DMS153 (cell line): ENCODE measurements at regions not wholly inside any gene's neighbourhood (a gene's known extent, or its start where the extent isn't known, plus 50 kb on each side); places are given as distances from the start of the nearest gene placed in this dataset.

Experiments
- DNase-seq: peaks from one replicate; lab custom pipeline; 2025; lab: John Stamatoyannopoulos, UW

DNA sequence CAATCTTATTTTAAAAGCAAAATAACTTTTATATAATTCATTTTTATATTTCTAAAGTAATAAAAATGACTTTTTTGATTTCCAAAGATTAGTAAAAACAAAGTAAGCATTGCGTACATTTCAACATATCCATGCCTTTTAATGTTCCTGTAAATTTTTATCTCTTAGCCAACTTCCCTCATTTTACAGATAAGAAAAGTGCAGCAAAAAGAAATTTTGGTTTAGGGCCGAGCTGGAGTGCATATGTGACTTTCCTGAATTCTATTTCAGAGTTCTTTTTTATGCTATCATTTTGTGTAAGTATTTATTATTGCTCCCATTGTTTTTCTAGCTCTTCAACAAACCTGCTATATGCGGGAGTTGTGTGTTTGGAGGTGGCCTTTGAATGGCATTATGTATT, 195.3 kb downstream of the NHLRC3 start:
- DNase-seq, result no peak

DNA sequence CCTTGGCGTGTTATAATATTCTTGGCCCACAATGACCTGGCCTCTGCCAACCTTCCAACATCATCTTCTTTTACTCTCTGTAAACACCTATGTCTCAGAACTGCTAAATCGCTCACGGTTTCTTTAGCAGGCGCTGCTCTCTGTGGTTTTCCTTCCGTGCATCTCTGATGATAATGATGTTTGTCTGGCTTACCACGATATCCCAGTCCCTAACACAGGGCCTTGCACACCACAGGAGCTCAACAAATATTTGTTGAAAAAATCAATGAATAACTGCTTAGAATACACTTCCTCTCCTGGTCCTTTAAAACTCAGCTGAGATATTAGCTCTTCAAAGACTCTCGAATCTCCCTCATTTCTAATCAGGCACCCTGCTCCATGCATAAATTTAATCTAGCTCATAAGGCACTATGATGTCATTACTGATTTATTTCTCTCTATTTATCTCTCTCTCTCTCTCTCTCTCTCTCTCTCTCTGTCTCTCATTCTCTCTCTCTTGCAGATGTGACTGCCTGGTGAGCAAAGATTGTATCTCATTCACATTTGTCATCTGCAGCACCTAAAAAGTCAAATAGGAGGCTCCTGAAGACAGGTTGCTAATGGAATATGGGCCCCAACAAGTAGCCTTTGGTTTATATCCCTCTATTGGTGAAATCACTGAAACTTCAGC, 206.4 kb downstream of the NHLRC3 start:
- peak; percentile 66 for DNase-seq

DNA sequence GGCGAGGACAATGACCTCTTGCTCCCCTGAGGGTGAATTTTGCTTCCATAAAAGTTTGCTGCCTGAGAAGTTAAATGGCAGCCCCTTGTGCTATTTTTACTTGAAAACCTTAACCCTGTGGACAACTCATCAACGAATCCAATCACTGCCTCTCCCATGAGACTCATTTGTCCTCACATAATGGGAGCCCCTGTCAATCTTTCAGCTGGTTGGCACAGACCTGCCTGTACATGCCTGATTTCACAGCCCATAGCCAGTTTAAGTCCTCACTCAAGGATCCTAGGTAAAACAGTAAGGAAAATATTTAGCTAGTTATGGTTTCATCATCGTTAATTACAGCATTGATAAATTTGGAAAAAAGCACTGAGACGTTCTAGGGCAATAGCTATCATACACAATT, 207.4 kb downstream of the NHLRC3 start:
- DNase-seq, result peak; percentile 78

DNA sequence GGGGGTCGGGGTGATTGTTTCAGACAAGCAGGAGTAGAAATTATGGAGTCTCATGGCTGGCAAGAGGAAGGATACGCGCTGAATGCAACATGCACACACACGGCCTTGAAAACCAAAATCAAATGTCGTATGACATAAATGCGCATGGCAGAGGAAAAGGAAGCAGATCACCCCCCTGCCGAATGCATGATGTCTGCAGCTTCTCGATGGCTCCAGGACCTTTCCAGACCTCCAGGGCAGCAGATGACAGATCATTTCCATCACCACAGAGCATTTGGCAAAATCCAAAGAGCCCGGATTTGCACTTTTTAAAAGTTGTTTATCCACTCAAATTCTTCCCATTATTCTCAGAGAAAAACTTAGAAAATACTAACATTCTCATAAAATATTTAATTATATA, 211.7 kb downstream of the NHLRC3 start:
- no peak for DNase-seq

DNA sequence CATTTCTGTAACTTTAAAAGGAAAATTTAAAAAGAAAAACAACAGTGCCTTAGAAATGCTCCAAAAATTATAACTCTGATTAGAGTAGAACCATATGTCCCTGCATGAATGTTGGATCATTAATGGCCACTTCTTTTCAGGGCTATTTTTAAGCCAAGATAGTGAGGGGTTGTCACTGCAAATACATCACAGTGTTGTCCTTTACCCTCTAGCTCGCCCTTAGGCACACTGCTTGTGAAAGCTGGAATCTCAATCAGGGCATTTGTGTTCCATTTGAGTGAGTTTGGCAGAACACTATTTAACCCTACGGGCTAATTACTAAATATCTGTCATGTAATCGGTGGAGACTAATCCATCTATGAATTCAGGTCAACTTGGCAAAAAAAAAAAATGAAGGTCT, 212.2 kb downstream of the NHLRC3 start:
- no peak for DNase-seq

DNA sequence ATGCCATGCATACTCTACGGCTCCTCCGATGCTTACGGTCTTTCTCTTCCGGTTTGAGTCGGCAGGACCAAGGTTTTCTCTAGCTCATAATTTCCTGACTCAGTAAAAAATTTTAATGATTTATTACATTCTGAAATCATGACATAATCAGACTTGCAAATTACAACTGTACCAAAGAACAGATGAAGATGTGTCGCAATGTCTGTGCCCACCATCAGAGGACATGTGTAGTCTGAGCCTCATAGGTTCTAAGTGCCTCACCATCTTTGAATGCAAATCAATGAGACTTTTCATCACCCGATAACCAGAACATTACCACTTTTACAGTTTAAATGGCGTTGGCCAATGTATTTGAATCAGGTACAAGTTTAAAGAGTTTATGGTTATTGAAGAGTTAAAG, 213.1 kb downstream of the NHLRC3 start:
- DNase-seq, result no peak

DNA sequence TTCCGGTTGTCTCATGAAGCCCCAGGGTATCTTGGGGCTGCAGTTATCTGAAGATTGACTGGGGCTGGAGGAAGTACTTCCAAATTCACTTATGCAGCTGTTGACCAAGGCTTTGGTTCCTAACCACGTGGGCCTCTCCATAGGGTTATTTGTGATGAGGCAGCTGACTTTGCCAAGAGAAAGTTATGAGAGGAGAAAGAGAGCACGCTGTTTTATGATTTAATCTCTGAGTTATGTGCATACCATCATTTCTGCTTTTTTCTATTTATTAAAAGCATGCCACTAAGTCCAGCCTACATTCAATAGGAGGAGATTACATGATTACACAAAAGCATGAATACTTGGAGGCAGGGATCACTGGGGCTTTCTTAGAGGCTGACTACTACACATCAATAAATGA, 215.5 kb downstream of the NHLRC3 start:
- no peak for DNase-seq

DNA sequence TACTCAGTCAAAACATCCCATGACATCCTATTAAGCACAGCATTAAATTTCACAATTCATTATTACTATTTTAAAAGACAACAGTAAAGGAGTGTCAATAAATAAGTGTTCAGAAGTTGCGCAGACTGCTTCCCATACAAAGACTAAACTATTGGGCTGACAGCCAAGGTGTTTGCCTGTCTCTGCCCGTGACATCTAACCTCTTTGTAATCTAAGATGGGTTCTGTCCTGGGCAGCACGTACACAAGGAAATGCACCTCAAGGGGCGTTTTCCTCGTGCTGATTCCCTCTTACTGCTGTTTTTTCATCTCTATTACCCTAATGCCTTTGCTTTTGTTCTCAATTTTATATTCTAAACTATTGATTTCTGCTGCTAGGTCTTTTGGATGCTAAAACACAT, 216.3 kb downstream of the NHLRC3 start:
- DNase-seq, result peak; percentile 52

DNA sequence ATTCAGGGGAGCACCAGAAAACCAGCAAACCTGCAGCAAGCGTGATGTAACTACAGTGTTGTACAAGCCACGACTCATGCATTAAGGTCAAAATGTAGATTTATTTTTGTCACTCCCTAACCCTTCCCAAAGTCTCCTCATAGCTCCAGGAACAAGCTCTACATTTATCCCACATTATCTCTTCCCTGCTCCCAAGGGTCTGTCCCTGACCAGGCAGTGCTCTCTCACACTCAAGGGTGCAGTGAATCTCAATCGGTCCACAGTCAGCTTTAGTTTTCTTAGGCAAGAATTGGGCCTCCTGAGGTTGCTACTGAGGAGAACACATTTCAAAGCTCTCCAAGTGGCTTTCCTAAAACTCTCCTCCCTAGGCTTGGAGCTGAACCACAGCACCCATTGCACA, 219.4 kb downstream of the NHLRC3 start:
- no peak for DNase-seq

DNA sequence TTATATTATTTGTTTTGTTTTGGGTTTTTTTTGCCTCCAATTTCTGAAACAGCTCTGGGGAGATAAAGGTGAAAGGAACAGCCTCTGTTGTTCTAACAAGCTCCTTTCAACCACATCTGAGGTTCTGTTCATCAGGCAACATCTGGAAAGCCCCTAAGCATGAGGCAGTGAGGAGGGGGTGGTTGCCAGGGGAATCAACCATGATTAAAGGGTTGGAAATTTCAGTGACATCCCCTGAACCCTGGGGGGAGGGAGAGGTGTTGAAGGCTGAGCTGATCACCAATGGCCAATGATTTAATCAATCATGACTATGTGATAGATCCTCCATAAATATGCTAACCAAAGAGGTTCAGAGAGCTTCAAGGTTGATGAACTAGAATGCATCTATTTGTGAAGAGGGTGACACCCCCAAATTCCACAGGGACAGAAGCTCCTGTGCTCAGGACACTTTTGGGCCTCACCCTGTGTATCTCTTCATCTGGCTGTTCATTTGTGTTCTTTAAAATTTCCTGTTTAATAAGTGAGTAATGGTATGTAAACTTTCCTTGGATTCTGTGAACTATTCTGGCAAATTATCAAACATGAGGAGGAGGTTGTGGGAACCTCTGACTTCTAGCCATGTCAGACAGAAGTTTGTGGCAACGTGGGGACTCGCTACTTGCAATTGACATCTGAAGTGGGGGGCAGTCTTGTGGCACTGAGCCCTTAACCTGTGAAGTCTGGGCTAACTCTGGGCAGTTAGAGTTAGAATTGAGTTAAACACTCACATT, 221.3 kb downstream of the NHLRC3 start:
- no peak for DNase-seq

DNA sequence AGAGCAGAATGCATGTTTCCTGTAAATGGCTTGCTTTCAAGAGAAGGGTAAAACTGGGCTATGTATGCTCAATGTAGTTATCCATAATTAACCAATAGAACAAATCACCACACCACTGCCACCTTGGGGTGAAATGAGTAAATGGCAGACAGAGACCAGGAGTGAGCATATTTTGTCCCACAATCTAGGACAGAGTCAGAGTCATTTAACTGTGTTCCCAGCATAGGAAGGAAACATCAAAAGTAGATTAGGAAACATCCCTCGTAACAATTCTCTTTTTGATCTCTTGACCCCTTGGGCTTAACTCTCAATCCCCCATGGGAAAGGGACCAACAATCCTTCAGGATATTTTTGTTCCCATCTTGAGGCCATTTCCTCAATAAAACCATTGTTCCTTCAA, 224.8 kb downstream of the NHLRC3 start:
- peak; percentile 57 for DNase-seq

DNA sequence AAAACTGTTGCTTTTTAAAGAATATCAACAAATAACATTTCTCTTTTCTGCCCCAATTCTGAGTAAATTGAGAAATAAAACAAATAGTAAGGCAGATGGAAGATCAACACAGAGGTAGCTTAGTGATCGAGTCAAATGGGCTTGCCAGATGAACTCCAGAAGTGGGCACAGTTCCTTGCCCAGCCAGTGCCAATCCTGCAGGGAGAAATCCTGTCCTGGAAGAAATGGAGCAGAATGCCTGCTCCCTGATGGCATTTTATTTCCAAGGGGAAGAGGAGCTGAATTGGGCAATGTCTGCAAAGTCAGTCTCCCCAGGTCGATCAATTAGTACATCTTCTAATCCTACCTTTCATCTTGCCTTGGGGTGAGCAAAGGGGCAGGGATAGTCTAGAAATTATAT, 225.3 kb downstream of the NHLRC3 start:
- DNase-seq, result no peak

DNA sequence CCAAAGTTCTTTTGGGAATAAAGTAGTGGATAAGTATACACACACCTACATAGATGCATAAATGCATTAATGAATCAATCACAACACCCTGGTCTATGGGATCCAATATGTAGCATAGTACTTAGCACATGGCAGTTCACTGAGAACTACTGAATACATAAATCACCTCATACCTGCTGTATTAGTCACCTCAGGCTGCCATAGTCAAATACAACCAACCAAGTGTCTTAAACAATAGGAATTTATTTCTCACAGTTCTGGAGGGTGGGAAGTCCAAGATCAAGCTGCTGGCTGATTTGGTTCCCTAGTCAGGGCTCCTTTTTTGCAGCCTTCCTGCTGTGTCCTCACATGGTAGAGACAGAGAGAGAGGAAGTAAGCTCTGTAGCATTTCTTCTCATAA, 228.2 kb downstream of the NHLRC3 start:
- no peak for DNase-seq

DNA sequence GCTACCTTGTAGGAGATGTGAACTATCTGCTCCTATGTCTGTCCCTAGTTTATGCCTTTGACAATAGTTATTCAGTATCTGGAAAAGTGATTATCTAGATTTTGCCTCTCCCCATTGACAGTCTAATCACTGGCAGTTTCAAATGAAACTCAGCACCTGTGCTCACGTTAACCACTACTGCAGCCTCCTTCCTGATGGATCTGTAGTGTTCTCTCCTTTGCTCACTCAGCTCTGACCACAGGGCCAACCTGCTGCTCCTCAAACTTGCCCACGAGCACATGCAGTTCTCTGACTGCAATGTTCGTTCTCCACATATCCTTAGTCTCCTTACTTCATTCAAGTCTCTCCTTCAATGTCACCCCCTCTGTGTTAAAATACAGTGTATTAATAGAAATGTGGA, 230.1 kb downstream of the NHLRC3 start:
- DNase-seq, result no peak

DNA sequence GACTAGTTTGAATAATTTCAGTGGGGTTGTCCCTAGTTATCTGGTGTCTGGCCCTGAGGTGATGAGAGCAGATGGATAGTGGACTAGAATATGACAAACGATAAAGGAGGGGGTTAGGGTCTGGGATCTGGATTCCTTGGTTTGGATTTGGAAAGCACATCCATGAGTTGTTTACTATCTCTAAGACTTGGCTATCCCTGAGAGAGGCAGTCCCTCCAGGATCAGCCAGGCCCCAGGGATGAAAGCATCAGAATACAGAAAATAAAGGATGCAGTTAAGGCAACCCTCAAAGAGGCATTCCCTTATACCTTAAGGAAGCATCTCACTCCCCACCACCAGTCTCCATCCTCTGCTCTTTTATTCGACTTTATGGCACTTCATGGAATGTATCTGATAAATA, 230.7 kb downstream of the NHLRC3 start:
- DNase-seq, result no peak

DNA sequence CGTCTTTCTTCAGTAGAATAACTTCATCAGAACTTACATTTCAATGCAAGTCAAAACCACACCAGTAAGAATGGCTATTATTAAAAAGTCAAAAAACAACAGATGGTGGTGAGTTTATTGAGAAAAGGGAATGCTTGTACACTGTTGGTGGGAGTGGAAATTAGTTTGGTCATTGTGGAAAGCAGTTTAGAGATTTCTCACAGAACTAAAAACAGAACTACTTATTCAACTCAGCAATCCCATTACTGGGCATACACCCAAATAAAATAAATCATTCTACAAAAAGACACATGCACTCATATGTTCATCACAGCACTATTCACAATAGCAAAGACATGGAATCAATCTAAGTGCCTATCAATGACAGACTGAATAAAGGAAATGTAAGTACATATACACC, 231.2 kb downstream of the NHLRC3 start:
- no peak for DNase-seq

DNA sequence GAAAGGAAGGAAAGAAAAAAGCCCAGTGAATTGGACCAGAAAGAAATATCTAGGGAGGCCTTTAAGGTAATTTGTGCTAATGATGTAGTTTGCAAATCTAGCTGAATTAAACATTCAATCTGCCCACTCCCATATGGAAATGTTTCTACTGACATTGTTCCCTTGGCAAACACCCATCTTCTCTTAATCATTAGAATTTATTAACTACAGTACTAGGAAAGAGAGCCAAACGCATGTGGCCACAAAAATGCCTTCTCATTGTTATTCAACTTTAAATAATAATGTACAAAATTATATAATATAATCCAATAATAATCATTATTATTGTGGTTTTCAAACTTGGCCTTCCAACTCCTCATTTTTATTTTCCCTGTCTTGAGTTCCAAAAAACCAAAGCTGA, 234.7 kb downstream of the NHLRC3 start:
- DNase-seq, result no peak

DNA sequence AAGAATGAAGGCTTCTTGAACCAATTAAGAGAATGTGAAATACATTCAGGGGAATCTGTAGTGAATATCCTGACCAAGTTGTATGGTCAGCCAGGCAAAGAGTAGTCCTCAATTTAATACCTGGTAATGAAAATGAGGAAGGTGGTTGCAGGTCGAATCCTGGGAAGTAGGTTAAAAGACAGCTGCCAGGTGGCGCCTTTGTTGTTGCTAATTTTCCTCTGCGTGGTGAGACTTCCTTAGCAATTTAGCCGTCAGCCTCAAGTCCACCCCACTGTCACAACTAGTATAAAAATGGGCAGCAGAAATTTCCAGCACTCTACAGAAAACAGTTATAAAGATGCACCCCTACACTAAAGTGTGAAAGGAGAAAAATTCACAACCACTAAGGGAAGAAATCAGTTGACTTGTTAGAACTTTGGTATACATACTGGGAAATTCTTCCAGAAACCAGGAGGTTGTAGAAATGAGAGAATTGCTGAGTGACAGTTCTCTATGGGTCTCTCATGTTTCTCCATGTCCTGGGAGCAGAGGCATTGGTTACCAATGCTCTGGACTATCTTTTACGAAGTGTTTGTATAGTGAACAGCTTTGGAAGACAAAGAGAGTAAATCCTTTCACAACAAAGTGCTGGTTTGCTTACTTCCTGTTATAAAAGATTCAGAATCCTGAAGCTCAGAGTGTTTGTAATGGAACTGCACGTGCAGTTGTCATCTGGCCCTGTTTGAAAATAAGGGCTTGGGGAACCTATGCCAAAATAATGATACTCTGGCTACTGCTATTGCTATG, 235.9 kb downstream of the NHLRC3 start:
- peak; percentile 81 for DNase-seq

DNA sequence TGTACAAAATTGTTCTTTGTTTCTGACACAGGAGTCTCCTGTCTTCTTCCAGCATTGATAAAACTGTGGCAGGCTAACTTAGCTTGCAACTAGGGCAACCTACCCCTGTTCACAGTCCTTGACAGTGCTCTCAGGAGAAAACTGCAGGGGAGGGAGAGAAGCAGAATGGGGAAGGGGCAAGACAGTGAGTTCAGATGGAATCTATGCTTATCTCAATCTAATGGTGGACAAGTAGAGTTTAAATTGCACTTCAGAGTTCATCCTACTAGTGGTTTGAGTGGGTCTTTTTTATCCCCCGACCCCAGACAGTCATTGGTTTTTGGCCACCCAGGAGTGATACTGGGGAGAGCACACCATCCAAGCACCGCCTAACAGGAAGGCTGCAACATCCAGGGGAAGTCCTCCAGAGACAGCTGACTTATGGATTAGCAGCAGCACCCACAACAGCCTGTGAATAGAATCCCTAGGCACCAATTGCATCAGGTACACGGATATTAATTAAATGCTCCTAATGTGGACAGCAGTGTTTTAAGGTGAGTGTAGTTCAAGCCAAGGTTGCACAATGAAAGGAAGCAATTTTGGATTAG, 236.6 kb downstream of the NHLRC3 start:
- DNase-seq, result no peak

DNA sequence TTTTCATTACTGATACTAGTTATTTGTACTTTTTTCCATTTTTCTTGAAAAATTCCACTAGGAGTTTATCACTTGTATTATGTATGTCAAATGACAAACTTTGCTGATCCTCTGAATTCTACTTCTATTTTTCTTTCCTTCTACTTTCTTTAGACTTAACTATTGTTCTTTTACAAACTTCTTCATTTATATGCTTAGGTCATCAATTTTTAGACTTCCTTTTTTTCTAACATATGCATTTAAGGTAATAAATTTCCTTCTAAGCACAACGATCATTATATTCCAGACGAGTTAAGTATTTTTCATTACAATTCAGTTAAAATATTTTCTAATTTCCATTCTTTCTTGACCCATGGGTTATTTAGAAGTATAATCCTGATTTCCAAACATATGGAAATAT, 240.8 kb downstream of the NHLRC3 start:
- DNase-seq, result no peak

DNA sequence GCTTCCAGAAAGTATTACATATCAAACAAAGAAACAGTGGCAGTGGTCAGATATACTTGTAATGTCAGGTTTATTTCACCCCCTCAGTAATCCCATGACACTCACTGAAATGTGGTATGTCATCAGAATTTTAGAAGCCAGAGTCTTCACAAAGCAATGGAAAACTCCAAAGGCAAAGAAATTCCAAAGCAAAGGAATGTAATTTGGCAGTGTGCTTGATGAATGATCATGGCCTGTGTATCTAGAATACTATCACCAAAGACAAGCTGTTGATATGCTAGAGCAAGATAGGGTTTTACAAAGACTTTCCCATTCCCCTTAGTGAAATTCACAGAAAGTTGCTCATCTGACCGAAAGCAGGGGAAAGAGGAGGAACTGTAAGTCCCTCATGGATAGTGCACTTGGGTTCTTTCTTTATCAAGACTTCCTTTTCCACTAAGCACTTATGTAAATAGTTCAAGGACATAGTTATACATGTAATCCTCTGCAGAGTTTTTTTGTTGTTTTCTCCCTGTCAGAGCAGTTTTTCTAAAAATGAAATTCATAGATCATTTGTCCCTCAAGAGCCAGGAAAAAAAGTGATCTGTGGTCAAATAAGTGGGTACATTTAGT, 243.4 kb downstream of the NHLRC3 start:
- no peak for DNase-seq

DNA sequence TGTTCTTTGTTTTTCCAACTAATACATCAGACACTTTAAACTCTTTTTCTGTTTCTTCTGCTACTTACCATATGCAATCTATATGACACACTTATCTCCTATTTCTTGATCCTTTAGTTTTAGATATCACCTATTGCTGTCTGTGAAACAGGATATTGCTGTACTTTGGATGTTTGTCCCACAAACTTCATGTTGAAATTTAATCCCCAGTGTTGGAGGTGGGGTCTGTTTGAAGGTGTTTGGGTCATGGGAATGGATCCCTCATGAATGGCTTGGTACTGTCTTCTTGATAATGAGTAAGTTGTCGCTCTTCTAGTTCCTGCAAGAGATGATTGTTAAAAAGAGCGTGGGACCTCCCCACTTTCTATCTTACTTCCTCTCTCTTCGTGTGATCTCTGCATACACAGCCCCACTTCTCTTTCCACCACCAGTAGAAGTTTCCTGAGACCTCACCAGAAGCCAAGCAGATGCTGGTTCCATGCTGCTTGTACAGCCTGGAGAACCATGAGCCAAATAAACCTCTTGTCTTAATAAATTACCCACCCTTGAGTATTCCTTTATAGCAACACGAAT, 244.2 kb downstream of the NHLRC3 start:
- DNase-seq, result no peak
